ENCODE measurements at regions not wholly inside any gene's neighbourhood (a gene's known extent, or its start where the extent isn't known, plus 50 kb on each side); places are given as distances from the start of the nearest gene placed in this dataset.

DNA sequence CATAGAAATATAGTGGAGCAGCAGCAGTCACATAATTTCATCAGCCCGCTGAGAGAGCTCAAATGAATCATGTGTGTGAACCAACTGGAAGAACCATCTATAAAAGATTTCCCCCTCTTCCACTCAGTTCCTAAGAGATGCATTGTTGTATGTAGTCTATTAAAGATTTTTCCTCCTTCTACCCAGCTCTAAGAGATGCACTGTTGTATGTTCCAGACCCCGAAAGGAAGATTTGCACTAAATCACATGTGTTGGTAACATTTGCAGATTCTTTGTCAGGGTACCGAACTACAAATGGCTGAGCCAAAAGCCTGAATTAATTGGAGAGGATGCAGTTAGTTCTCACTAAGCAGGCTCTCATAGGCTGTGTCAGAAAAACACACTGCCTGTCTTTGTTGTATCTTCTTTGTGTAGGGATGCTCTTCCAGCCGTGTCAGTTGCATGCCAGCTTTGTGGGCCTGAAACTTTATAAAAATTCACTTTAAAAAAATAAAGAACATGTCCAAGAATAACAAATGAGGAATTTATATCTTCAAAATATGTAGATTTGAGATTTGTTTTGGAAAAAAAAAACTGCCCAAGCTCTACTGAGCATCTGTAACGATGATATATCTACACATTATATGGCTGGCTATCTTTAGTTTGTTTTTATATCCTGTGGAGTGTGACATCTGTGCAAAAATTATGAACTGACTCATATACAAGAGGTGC is 223.1 kb downstream of the MZT1 start:
- intact Hi-C loops (cut with micrococcal nuclease): no loop called here
- no peak overlapping the region for H2AFZ ChIP-seq (ENCODE audit: insufficient read depth, low read depth, low read length, poor library complexity, severe bottlenecking)
- no peaks in the 10 kb centered on the region for H3K4me1 ChIP-seq (ENCODE audit: control insufficient read depth in 1 of 2, insufficient read depth in 2 of 2, low read length in 2 of 2)
- TF ChIP-seq CTCF (IDR thresholded peaks at IDR 0.05): no peak
- WGBS (ENCODE audit: insufficient coverage): 100% methylated on average over 2 of the region's 5 CpGs
- H3K9me3 ChIP-seq (replicated peaks in 1 of 2; ENCODE audit: control insufficient read depth in 1 of 2, insufficient read depth in 1 of 2, low read length in 2 of 2): no peaks in the 10 kb centered on the region
- no peak overlapping the region for H3K27ac ChIP-seq (ENCODE audit: low read depth in 1 of 2, low read length in 2 of 2)
- H3K4me3 Mint-ChIP-seq: no peak overlapping the region
- H3K27me3 Mint-ChIP-seq (ENCODE audit: low read depth in 3 of 3): peaks cover 0 to 2% (median 0%) of the 10 kb centered on the region in 3 donors
- H3K36me3 ChIP-seq (replicated peaks in 1 of 2; ENCODE audit: control insufficient read depth in 1 of 2, insufficient read depth in 2 of 2, low read length in 2 of 2): no peaks in the 10 kb centered on the region
- no peak overlapping the region for H3K4me2 ChIP-seq (replicated peaks; ENCODE audit: extremely low read depth, low read length, poor library complexity, severe bottlenecking)
- H3K27me3 ChIP-seq (ENCODE audit: control insufficient read depth in 2 of 2, insufficient read depth in 2 of 2, low read length in 2 of 2): no peaks in the 10 kb centered on the region
- peaks cover 0 to 2% (median under 1%) of the 10 kb centered on the region in 7 donors for H3K9me3 Mint-ChIP-seq
- H4K20me1 ChIP-seq (ENCODE audit: insufficient read depth, low read length): no peaks in the 10 kb centered on the region
- H3K79me2 ChIP-seq (ENCODE audit: insufficient read depth, low read length): no peaks in the 10 kb centered on the region
- H3K4me1 Mint-ChIP-seq: no peaks in the 10 kb centered on the region
- H3K36me3 Mint-ChIP-seq: no peaks in the 10 kb centered on the region
- H3K4me3 ChIP-seq (replicated peaks in 1 of 3; ENCODE audit: low read depth in 2 of 3, low read length in 3 of 3): no peak overlapping the region
- no peak for DNase-seq
- no peak overlapping the region for H3K27ac Mint-ChIP-seq
- H3K9ac ChIP-seq (ENCODE audit: insufficient read depth, low read length, poor library complexity, severe bottlenecking): no peak overlapping the region

- Histone ChIP-seq H3K4me1 (ENCODE audit: control insufficient read depth in 1 of 2, insufficient read depth in 2 of 2, low read length in 2 of 2) (no peaks in the 10 kb centered on the region), H3K79me2 (ENCODE audit: insufficient read depth, low read length) (no peaks in the 10 kb centered on the region), H4K20me1 (ENCODE audit: insufficient read depth, low read length) (no peaks in the 10 kb centered on the region), H3K4me3 (replicated peaks in 1 of 3; ENCODE audit: low read depth in 2 of 3, low read length in 3 of 3) (no peak overlapping the region), H3K9ac (ENCODE audit: insufficient read depth, low read length, poor library complexity, severe bottlenecking) (no peak overlapping the region), H3K27ac (ENCODE audit: low read depth in 1 of 2, low read length in 2 of 2) (no peak overlapping the region), H2AFZ (ENCODE audit: insufficient read depth, low read depth, low read length, poor library complexity, severe bottlenecking) (no peak overlapping the region), H3K27me3 (ENCODE audit: control insufficient read depth in 2 of 2, insufficient read depth in 2 of 2, low read length in 2 of 2) (no peaks in the 10 kb centered on the region), H3K4me2 (replicated peaks; ENCODE audit: extremely low read depth, low read length, poor library complexity, severe bottlenecking) (no peak overlapping the region), H3K9me3 (replicated peaks in 1 of 2; ENCODE audit: control insufficient read depth in 1 of 2, insufficient read depth in 1 of 2, low read length in 2 of 2) (peaks cover 0 to 3% of the 10 kb centered on the region in 2 donors), H3K36me3 (replicated peaks in 1 of 2; ENCODE audit: control insufficient read depth in 1 of 2, insufficient read depth in 2 of 2, low read length in 2 of 2) (no peaks in the 10 kb centered on the region)
- WGBS (ENCODE audit: insufficient coverage): no CpG with 5 or more reads among the region's 2 CpGs
- no peak for TF ChIP-seq CTCF (IDR thresholded peaks at IDR 0.05)
- Mint-ChIP-seq H3K4me3 (no peak overlapping the region), H3K36me3 (no peaks in the 10 kb centered on the region), H3K4me1 (no peaks in the 10 kb centered on the region), H3K27ac (no peak overlapping the region), H3K9me3 (peaks cover 0 to 6% (median 2%) of the 10 kb centered on the region in 7 donors), H3K27me3 (ENCODE audit: low read depth in 3 of 3) (peaks cover 0 to 1% (median 0%) of the 10 kb centered on the region in 3 donors)
- intact Hi-C loops (cut with micrococcal nuclease): no loop called here
- DNase-seq: no peak
Measured at GRCh38 chr13:72500851-72501250, 226.6 kb downstream of the MZT1 start.

All from CD14-positive monocyte (primary cell).